C4-2B (cell line): ENCODE measurements at regions not wholly inside any gene's neighbourhood (a gene's known extent, or its start where the extent isn't known, plus 50 kb on each side); places are given as distances from the start of the nearest gene placed in this dataset.

Experiments
- CTCF ChIP-seq: fragments of 450-650 bp; conservative IDR thresholded peaks from 2 replicates; pipeline ENCODE4 v1.5.1; 2017; ENCODE audit warnings: mild to moderate bottlenecking
- ZFX ChIP-seq: fragments of 450-650 bp; IDR thresholded peaks from 2 replicates; pipeline ENCODE4 v1.6.1; 2017

GRCh38 chr10:78960316-78960800, 108.4 kb upstream of the ZMIZ1 start:
- TF ChIP-seq CTCF = no peak
- TF ChIP-seq ZFX = no peak
